GM19240 (cell line): ENCODE measurements at regions not wholly inside any gene's neighbourhood (a gene's known extent, or its start where the extent isn't known, plus 50 kb on each side); places are given as distances from the start of the nearest gene placed in this dataset.

Experiments used
- DNase-seq: peaks from one replicate; pipeline ENCODE4 v3.0.0; 2011; ENCODE audit warnings: low spot score; ENCODE audit not compliant: insufficient read length

- no peak for DNase-seq
Measured at GRCh38 chr7:124429923-124430322, 335.7 kb downstream of the GPR37 start.

GRCh38 chr7:124428781-124429180, 336.8 kb downstream of the GPR37 start:
- DNase-seq = no peak

- no peak for DNase-seq
Measured at GRCh38 chr7:124426621-124427020, 339.0 kb downstream of the GPR37 start.

DNA sequence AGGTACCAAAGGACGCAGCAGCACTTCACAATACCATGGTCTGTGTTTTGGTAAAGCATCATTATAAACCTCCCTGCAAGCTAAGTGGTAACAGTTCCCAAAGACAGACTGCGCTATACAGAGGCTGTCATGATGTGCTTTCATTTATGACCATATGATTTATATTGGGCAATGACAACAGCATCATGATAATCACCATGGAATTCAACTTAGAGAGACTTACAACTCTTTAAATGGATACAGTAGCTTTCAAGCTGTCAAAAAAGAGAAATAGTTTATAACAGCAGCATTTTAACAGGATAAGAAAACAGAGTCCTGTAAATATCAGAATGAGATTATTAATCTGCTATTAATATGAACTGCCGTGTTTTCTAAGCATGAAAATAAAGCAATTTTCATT, 341.7 kb downstream of the GPR37 start:
- DNase-seq = no peak

- no peak for DNase-seq
Measured at GRCh38 chr7:124422081-124422480, 343.5 kb downstream of the GPR37 start.

GRCh38 chr7:124420367-124420766, 345.2 kb downstream of the GPR37 start:
- no peak for DNase-seq

DNA sequence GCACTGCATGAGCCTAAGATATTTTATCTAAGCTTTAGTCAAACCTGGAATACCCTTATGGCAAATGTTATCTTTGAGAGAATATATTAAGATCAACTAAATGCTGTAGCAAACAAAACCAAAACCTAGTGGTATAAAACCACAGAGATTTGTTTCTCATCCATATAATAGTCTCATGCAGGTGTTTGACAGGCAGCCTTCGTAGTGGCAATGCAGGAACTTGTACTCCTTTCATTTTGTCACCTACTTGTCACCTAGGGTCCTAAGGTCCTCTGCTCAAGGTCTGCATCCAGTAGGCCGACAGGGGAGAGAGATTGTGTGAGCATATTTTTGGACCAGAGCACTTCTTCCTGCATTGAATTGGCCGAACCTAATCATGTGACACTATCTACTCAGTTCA, 352.6 kb downstream of the GPR37 start:
- no peak for DNase-seq

DNA sequence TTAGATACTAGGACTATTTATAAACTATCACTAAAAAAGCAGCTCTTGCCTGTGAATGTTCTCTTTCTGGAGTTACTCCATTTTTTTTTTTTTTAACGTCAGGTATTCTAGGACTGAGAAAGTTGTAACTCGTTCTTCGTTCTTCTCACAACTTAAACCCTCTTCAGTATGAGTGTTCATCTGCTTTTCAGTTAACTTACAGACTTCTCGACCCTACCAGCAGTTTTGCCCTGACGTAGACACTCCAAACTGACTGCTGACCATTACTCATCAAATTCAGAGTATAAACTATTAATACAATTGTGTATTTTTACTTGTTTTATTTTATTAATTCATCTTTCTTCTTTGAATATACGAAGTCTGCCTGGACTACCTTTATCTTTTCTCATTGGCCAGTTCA, 353.1 kb downstream of the GPR37 start:
- DNase-seq = no peak

DNA sequence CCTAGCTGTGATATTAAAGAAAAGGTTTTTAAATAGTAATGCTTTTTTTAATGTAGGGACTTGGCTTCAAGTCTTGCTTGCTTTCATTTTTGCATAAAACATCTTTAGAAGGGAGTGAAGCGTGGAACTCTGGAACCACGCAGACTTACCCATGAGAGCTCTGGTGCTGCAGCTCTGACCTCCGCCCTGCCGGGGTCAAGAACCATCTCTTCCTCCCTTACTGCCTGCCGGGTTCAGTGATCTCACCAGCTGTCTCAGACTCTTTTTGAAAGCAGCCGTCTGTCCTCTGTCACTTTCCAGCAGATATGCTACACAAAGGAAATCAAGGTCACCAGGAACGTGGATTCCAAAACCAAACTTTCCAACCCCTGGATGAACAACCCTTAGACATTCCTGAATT, 353.8 kb downstream of the GPR37 start:
- DNase-seq = no peak

GRCh38 chr7:124403587-124403986, 362.0 kb downstream of the GPR37 start:
- DNase-seq = no peak

GRCh38 chr7:124403112-124403511, 362.5 kb downstream of the GPR37 start:
- DNase-seq = no peak

GRCh38 chr7:124399941-124400340, 365.7 kb downstream of the GPR37 start:
- DNase-seq = no peak

DNA sequence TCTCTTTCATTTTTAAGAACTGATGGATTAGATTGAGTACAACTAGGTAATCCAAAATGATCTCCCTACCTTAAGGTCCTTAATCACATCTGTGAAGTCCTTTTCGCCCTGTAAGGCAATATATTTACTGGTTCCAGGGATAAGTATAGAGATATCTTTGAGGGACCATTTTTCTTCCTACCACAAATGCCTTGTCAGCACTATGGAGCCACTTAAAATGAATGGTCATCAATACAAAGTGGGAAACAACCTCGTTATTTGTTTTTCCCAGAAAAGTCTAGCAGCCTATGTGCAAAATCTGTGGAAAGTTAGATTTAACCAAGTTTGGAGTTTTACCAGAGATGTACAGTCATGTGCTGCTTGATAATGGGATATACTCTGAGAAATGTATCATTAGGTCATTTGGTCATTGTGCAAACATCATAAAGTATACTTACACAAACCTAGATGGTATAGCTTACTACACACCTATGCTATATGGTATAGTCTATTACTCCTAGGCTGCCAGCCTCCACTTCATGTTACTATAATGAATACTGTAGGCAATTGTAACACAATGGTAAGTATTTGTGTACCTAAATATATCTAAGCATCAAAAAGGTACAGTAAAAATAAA, 366.2 kb upstream of the TMEM229A start:
- no peak for DNase-seq

DNA sequence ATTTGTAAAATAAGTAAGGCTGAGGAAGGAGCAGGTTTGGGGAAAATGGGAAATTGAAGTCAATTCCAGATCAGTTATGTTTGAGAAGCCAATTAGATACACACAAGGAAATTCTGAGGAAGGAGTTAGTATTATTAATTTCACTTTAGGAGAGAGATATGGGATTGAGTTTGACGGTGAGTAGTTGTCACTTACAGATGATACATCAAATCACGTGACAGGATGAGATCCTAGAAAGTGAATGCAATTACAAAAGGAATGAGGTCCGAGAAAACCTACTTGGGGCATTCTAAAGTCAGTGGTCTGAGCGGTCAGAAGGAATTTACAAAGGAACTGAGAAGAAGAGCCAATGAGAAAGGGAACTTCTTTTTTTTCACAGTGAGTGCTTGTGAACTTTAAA, 364.3 kb upstream of the TMEM229A start:
- DNase-seq = no peak

- no peak for DNase-seq
Measured at GRCh38 chr7:124390301-124390700, 357.4 kb upstream of the TMEM229A start.

- DNase-seq = no peak
Measured at GRCh38 chr7:124388751-124389150, 355.9 kb upstream of the TMEM229A start.

- DNase-seq = no peak
Measured at GRCh38 chr7:124387056-124387455, 354.2 kb upstream of the TMEM229A start.

- DNase-seq = no peak
Measured at GRCh38 chr7:124379296-124379695, 346.4 kb upstream of the TMEM229A start.

- DNase-seq = no peak
Measured at GRCh38 chr7:124376111-124376510, 343.2 kb upstream of the TMEM229A start.

DNA sequence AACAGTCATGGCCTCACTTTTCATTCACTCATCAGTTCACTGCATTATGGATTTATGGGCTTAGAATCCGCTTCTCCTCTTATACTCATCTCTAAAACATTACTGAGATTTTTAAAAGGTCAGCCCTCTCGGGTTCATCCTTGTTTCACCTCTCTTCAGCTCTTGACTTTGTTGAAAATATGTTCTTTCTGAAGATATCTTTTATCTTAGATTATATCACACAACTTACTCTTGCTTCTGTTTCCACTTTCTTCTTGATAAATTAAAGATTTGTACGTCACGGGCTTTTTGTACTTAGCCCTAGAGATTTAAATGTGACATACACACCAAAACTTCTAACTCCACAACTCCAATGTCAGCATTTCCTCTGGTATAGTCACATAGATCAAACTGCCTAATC, 342.5 kb upstream of the TMEM229A start:
- DNase-seq = no peak

DNA sequence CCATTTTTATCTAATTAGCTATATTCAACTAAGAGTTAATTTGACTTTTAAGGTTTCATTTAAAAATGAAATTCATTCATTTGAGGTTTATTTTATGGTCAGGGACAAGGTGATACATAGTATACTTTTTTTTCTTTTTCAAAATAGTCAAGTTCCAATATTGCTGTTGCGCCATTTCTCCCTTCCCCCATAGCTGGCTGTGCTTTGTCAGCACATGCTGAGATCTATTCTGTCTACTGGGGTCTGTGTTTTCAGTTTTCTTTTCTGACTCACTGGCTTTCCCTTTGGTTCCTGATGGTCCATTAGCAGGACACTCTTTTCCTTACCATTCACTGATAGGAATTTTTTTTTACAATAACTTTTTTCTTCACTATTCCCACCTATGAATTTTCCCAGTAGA, 336.4 kb upstream of the TMEM229A start:
- no peak for DNase-seq

DNA sequence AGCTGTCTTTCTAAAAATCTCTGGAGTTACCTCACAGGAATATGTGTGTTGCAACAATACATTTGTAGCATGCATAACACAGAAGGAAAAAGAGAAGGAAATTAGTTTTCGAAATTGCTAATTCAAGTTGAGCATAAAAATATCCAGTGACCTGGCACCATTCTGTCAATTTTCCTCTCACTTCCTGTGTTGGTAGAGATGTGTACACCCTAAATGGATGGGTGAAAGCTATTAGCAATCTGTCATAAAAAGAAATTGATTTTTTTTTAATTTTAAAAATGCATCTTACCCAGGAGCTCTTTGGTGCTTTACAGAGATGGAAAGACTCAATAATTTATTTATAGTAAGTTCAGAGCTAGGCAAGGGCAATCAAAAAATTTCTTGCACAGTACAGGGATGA, 333.3 kb upstream of the TMEM229A start:
- no peak for DNase-seq

GRCh38 chr7:124364283-124364682, 331.4 kb upstream of the TMEM229A start:
- DNase-seq = no peak

GRCh38 chr7:124354201-124354600, 321.3 kb upstream of the TMEM229A start:
- DNase-seq = no peak
